RWPE2 (cell line): ENCODE measurements at regions not wholly inside any gene's neighbourhood (a gene's known extent, or its start where the extent isn't known, plus 50 kb on each side); places are given as distances from the start of the nearest gene placed in this dataset.

Source experiments
- ATAC-seq: fragments of 200-7000 bp; cut with Tn5 transposase; 3 replicates; pipeline ENCODE4 v1.9.1; 2021; ENCODE audit warnings: low read depth
- DNase-seq: peaks from one replicate; pipeline ENCODE4 v3.0.0-alpha.2; 2020; ENCODE audit warnings: low spot score
- H3K27ac ChIP-seq: fragments of 450-650 bp; 2 replicates; pipeline ENCODE4 v1.5.1; 2017; ENCODE audit warnings: mild to moderate bottlenecking; ENCODE audit not compliant: poor library complexity, severe bottlenecking
- H3K27me3 ChIP-seq: fragments of 250-450 bp; sonication (Bioruptor Pico); 2 replicates; pipeline ENCODE4 v1.5.1; 2021; ENCODE audit warnings: mild to moderate bottlenecking, moderate library complexity; ENCODE audit not compliant: insufficient read depth, poor library complexity, severe bottlenecking
- H3K36me3 ChIP-seq: fragments of 250-450 bp; sonication (Bioruptor Pico); 2 replicates; pipeline ENCODE4 v1.5.1; 2020; ENCODE audit warnings: low read depth, mild to moderate bottlenecking, moderate library complexity
- H3K4me1 ChIP-seq: fragments of 250-450 bp; sonication (Bioruptor Pico); 2 replicates; pipeline ENCODE4 v1.5.1; 2021; ENCODE audit warnings: mild to moderate bottlenecking, moderate library complexity; ENCODE audit not compliant: insufficient read depth, poor library complexity, severe bottlenecking
- H3K4me3 ChIP-seq: fragments of 250-450 bp; sonication (Bioruptor Pico); 2 replicates; pipeline ENCODE4 v1.5.1; 2021; ENCODE audit warnings: mild to moderate bottlenecking, moderate library complexity; ENCODE audit not compliant: severe bottlenecking
- H3K9me3 ChIP-seq: fragments of 250-450 bp; sonication (Bioruptor Pico); 2 replicates; pipeline ENCODE4 v1.5.1; 2021; ENCODE audit warnings: mild to moderate bottlenecking, moderate library complexity; ENCODE audit not compliant: severe bottlenecking
- CTCF ChIP-seq: fragments of 450-650 bp; IDR thresholded peaks from one replicate; pipeline ENCODE4 v1.5.1; 2017; ENCODE audit warnings: mild to moderate bottlenecking, moderate library complexity; ENCODE audit not compliant: poor library complexity, severe bottlenecking

DNA sequence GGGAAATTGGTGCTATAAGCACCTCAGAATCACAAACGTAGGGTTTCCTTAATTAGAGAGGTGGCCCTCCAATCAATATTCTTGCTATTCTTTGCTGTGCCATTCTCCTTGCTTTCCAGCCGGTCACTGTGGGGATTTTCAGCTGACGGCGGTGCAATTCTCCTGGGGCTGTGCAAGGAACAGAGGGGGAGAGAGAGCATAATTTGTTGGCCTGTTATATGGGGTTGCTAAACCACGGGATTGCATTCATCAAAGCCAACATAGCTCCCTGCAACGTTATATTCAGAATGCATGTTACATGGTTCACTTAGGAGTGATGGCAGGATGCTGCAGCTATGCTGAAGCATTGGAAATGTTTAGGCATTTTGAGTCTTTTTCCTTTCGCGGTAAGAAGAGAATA is 441.3 kb upstream of the CLINT1 start:
- no peak overlapping the region for H3K27ac ChIP-seq
- no peaks in the 10 kb centered on the region for H3K36me3 ChIP-seq
- DNase-seq (no peak), ATAC-seq (no peak)
- H3K4me1 ChIP-seq, result no peaks in the 10 kb centered on the region
- H3K27me3 ChIP-seq, result no peaks in the 10 kb centered on the region
- no peak overlapping the region for H3K4me3 ChIP-seq
- H3K9me3 ChIP-seq, result no peaks in the 10 kb centered on the region
- TF ChIP-seq CTCF, result no peak

DNA sequence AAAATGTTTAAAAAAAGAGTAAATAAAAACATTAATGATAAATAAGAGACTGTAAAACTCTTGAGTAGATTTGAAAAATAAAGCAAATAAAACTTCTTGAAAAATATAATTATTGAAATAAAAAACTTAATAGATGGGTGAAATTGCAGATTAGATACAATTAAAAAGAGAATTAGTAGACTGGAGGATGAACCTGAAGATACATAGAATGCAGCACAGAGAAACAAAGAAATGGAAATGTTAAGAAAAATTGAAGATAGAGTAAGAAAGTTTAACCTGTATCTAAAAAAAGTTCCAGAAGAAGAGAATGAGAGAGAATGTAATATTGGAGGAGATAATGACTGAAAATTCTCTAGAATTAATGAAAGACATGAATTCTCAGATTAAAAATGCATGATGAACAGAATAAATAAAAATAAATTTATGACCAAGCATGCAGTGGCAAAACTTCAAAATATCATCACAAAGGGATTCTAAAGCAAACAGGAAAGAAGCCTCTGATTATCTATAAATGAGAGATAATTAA is 438.1 kb upstream of the CLINT1 start:
- no peaks in the 10 kb centered on the region for H3K9me3 ChIP-seq
- H3K4me1 ChIP-seq, result no peaks in the 10 kb centered on the region
- no peak overlapping the region for H3K4me3 ChIP-seq
- no peaks in the 10 kb centered on the region for H3K27me3 ChIP-seq
- ATAC-seq, result no peak
- no peak overlapping the region for H3K27ac ChIP-seq
- TF ChIP-seq CTCF, result no peak
- no peak for DNase-seq
- no peaks in the 10 kb centered on the region for H3K36me3 ChIP-seq

DNA sequence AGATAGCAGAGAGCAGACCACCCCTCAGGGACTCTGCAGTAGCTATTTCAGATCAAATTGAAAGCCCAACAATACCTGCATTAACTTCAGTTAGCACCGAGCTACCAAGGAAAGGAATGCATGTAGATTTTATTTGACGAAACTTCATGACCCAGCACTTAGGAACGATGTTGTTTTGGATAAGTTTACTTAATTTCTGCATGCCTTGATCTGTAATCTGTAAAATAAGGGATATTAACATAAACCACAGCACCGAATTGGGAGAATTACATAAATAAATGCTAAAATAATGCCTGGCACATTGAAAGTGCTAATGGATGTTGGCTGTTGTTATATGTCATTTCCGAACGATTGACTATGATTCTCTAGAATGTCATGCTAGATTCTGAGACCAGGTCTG is 435.8 kb upstream of the CLINT1 start:
- Histone ChIP-seq H3K27me3 (no peaks in the 10 kb centered on the region), H3K4me3 (no peak overlapping the region), H3K36me3 (no peaks in the 10 kb centered on the region), H3K4me1 (no peaks in the 10 kb centered on the region), H3K9me3 (no peaks in the 10 kb centered on the region), H3K27ac (no peak overlapping the region)
- ATAC-seq, result no peak
- TF ChIP-seq CTCF, result no peak
- no peak for DNase-seq

- no peaks in the 10 kb centered on the region for H3K4me1 ChIP-seq
- H3K4me3 ChIP-seq, result no peak overlapping the region
- H3K36me3 ChIP-seq, result no peaks in the 10 kb centered on the region
- no peaks in the 10 kb centered on the region for H3K9me3 ChIP-seq
- TF ChIP-seq CTCF, result no peak
- no peaks in the 10 kb centered on the region for H3K27me3 ChIP-seq
- DNase-seq (no peak), ATAC-seq (no peak)
- H3K27ac ChIP-seq, result no peak overlapping the region
Measured at GRCh38 chr5:158292981-158293380, 434.0 kb upstream of the CLINT1 start.

DNA sequence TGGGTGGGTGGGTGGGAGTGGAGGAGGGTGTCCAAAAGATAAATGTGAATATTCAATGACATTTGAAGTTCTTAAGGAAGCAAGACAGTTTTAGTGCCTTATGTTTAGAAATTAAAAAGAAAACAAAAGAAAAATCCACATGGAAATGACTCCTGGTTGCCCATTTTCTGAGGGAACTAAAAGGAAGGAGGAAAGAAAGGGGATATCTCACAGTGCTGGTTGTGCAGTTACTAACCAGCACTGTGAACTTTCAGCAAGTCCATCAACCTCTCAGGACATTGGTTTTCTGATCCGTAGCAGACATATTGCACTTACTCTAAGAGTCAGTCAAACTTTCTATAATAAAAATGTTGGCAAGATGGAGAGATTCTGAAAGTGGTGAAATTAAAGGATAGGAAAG is 431.0 kb upstream of the CLINT1 start:
- Histone ChIP-seq H3K27me3 (no peaks in the 10 kb centered on the region), H3K4me3 (no peak overlapping the region), H3K4me1 (peaks cover 3% of the 10 kb centered on the region), H3K9me3 (no peaks in the 10 kb centered on the region), H3K36me3 (no peaks in the 10 kb centered on the region), H3K27ac (no peak overlapping the region)
- DNase-seq (no peak), ATAC-seq (no peak)
- TF ChIP-seq CTCF, result no peak
